Sigmoid colon (tissue), 6 donors: ENCODE measurements at regions not wholly inside any gene's neighbourhood (a gene's known extent, or its start where the extent isn't known, plus 50 kb on each side); places are given as distances from the start of the nearest gene placed in this dataset.

Source experiments
- DNase-seq: peaks from one replicate; pipeline ENCODE4 v3.0.0-alpha.2; 2019
- H3K27ac ChIP-seq, 4 donors: fragments of 200-600 bp; sonication (generic); one replicate each; pipeline ENCODE4 v1.5.1; 2016 to 2019; ENCODE audit warnings: mild to moderate bottlenecking in 1 of 4
- H3K27me3 ChIP-seq, 3 donors: fragments of 200-600 bp; sonication (generic); one replicate each; pipeline ENCODE4 v1.5.1; 2019; ENCODE audit warnings: mild to moderate bottlenecking in 1 of 3
- H3K36me3 ChIP-seq, 4 donors: fragments of 200-600 bp; sonication (generic); one replicate each; pipeline ENCODE4 v1.5.1; 2016 to 2019
- H3K4me1 ChIP-seq, 4 donors: fragments of 200-600 bp; sonication (generic); one replicate each; pipeline ENCODE4 v1.5.1; 2017 to 2019
- H3K4me3 ChIP-seq, 4 donors: fragments of 200-600 bp; sonication (generic); one replicate each; pipeline ENCODE4 v1.5.1; 2017 to 2019; ENCODE audit warnings: mild to moderate bottlenecking in 2 of 4, moderate library complexity in 1 of 4
- H3K9me3 ChIP-seq, 4 donors: fragments of 200-600 bp in 3 of 4; sonication (generic) in 3 of 4; one replicate each; pipeline versions ENCODE4 v1.5.1 to v1.6.1; 2013 to 2019
- EP300 ChIP-seq, 4 donors: sonication (generic); formaldehyde crosslinking; IDR thresholded peaks; one replicate each; pipeline ENCODE4 v1.6.1; 2017; ENCODE audit warnings: antibody characterized with exemption in 4 of 4
- POLR2A ChIP-seq, 2 donors: fragments of 450-650 bp; IDR thresholded peaks; one replicate each; pipeline ENCODE4 v1.6.1; 2016; ENCODE audit warnings: antibody characterized with exemption in 2 of 2, mild to moderate bottlenecking in 2 of 2, moderate library complexity in 2 of 2
- POLR2AphosphoS5 ChIP-seq, 4 donors: sonication (generic); formaldehyde crosslinking; IDR thresholded peaks; one replicate each; pipeline ENCODE4 v1.6.1; 2017; ENCODE audit warnings: antibody characterized with exemption in 4 of 4
- WGBS, 2 donors: extraction: QIAGEN DNeasy Blood & Tissue Kit; methylation state at CpG; one replicate each; pipeline ENCODE4 v1.1.7; 2013; 5-methylcytosine and 5-hydroxymethylcytosine counted together
- intact Hi-C: fragments of 100-400 bp; cut with DNase I; formaldehyde crosslinking; loops from one replicate; pipeline ENCODE4 v1.15.1; 2023
- TF ChIP-seq, protein P1 (sequence below), 4 experiments: fragments of 450-650 bp in 3 of 4; fragments of 200-600 bp in 1 of 4; IDR thresholded peaks; one replicate each; pipeline ENCODE4 v1.5.1; 2016 to 2019; ENCODE audit warnings: antibody characterized with exemption in 4 of 4, mild to moderate bottlenecking in 3 of 4, moderate library complexity in 2 of 4
- donor health status: healthy with polysubstance abuse.
- donor health status: healthy.

DNA sequence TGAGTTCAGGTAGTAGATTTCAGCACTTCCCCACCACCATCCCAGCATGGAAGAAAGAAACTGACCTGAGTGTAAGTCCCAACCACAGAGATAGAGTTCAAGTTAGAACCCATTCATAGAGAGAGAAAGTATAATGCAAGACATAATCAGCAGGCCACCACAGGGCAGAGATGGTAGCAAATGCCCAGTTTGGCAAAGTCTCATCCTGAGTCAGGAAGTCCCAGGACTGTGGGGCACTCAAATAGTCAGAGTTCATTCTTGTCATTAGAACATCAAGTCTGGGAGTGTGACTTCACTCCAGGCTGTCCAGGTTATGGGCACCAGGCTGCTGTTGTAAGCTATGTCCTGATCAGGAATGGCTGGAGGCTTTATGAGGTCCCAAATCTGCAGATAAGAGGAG lies 72.0 kb upstream of the USP47 start:
- Histone ChIP-seq H3K4me3 (no peak overlapping the region), H3K9me3 (no peaks in the 10 kb centered on the region), H3K36me3 (no peaks in the 10 kb centered on the region), H3K27ac (no peak overlapping the region), H3K27me3 (no peaks in the 10 kb centered on the region), H3K4me1 (no peaks in the 10 kb centered on the region)
- intact Hi-C loops, result no loop called here
- no peak for DNase-seq
- TF ChIP-seq, protein P1, sequence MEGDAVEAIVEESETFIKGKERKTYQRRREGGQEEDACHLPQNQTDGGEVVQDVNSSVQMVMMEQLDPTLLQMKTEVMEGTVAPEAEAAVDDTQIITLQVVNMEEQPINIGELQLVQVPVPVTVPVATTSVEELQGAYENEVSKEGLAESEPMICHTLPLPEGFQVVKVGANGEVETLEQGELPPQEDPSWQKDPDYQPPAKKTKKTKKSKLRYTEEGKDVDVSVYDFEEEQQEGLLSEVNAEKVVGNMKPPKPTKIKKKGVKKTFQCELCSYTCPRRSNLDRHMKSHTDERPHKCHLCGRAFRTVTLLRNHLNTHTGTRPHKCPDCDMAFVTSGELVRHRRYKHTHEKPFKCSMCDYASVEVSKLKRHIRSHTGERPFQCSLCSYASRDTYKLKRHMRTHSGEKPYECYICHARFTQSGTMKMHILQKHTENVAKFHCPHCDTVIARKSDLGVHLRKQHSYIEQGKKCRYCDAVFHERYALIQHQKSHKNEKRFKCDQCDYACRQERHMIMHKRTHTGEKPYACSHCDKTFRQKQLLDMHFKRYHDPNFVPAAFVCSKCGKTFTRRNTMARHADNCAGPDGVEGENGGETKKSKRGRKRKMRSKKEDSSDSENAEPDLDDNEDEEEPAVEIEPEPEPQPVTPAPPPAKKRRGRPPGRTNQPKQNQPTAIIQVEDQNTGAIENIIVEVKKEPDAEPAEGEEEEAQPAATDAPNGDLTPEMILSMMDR (IDR thresholded peaks at IDR 0.05), result no peak

DNA sequence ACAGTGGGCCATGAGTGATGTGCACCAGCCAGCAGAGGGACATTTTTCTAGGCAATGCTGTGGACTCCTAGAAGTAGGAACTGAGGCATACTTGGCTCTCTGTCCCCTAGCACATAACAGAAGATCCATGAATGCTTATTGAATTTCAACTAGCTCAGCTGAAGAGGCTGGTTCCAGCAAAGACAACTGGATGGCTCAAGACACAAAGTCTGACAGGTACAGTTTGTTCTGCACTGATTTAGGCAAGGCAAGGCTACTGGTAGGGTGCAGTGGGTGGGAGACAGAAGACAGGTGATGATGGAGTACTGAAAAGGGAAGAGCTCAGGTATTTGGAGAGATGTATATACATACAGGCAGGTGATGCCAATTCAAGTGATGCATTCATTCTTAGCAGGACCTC lies 72.4 kb upstream of the USP47 start:
- TF ChIP-seq, protein P1 (IDR thresholded peaks at IDR 0.05), result no peak
- TF ChIP-seq POLR2A (IDR thresholded peaks at IDR 0.05) (no peak), EP300 (IDR thresholded peaks at IDR 0.05) (no peak), POLR2AphosphoS5 (IDR thresholded peaks at IDR 0.05) (no peak)
- intact Hi-C loops, result no loop called here
- no peak overlapping the region for H3K27ac ChIP-seq
- no peak overlapping the region for H3K4me3 ChIP-seq
- DNase-seq, result no peak
- no peaks in the 10 kb centered on the region for H3K36me3 ChIP-seq
- H3K27me3 ChIP-seq, result no peaks in the 10 kb centered on the region
- H3K9me3 ChIP-seq, result no peaks in the 10 kb centered on the region
- no peaks in the 10 kb centered on the region for H3K4me1 ChIP-seq

DNA sequence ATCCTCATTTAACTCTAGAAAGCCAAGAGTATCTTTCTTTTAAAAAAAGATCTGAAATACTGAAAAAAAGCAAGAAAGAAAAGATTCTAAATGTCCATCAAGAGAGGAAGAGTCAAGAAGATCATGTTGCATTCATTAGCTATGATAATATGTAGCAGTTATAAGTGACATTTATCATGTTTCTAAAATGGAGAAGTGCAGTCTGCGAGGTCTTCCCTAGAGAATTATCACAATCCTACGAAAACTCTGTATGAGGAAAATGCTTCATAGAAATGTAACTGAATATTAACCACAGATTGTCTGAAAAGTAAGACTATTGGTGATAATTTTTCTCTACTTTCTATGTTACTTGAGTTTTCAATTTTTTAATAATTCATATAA lies 77.4 kb upstream of the USP47 start:
- Histone ChIP-seq H3K36me3 (no peaks in the 10 kb centered on the region), H3K4me1 (no peaks in the 10 kb centered on the region), H3K4me3 (no peak overlapping the region), H3K27ac (no peak overlapping the region), H3K9me3 (no peaks in the 10 kb centered on the region), H3K27me3 (no peaks in the 10 kb centered on the region)
- 62 to 82% methylated on average over 2 of the region's 2 CpGs for WGBS, 2 donors
- TF ChIP-seq, protein P1 (IDR thresholded peaks at IDR 0.05), result no peak
- TF ChIP-seq POLR2AphosphoS5 (IDR thresholded peaks at IDR 0.05) (no peak), EP300 (IDR thresholded peaks at IDR 0.05) (no peak), POLR2A (IDR thresholded peaks at IDR 0.05) (no peak)
- intact Hi-C loops, result no loop called here
- DNase-seq, result no peak

DNA sequence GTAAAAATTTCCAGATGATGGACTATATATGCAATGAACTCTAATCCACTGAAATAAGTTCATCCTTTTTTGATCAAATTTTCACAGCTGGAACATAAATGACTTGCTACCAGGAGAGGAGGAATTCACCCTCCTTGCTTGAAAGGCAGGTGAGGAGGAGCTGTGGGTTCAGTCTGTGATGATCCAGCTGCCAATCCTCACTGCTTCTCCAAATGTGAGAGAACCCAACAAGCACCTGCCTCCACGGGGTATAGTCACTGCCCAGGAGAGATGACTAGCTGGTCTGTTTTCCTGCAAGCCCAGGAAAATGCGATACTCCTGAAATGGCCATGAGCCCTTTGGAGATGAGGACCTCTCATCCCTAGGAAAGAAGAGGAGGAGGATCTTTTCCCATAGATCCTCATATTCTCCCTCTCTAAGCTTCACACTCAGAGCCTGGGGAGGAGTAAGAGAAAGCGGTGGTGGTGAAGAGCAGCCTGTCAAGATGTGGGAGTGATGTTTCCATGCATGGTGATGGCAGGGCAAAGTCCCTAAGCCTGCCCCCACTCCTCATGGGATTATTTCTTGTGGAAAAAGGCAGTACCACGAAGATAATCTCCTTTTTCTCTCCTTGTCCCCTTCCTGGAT lies 77.9 kb upstream of the USP47 start:
- H3K27me3 ChIP-seq, result no peaks in the 10 kb centered on the region
- no peaks in the 10 kb centered on the region for H3K36me3 ChIP-seq
- TF ChIP-seq POLR2A (IDR thresholded peaks at IDR 0.05) (no peak), EP300 (IDR thresholded peaks at IDR 0.05) (no peak), POLR2AphosphoS5 (IDR thresholded peaks at IDR 0.05) (no peak)
- TF ChIP-seq, protein P1 (IDR thresholded peaks at IDR 0.05), result no peak
- no peaks in the 10 kb centered on the region for H3K4me1 ChIP-seq
- no peak for DNase-seq
- H3K9me3 ChIP-seq, result no peaks in the 10 kb centered on the region
- intact Hi-C loops, result no loop called here
- no peak overlapping the region for H3K27ac ChIP-seq
- H3K4me3 ChIP-seq, result no peak overlapping the region
- 68 to 74% methylated on average over 4 of the region's 4 CpGs for WGBS, 2 donors

DNA sequence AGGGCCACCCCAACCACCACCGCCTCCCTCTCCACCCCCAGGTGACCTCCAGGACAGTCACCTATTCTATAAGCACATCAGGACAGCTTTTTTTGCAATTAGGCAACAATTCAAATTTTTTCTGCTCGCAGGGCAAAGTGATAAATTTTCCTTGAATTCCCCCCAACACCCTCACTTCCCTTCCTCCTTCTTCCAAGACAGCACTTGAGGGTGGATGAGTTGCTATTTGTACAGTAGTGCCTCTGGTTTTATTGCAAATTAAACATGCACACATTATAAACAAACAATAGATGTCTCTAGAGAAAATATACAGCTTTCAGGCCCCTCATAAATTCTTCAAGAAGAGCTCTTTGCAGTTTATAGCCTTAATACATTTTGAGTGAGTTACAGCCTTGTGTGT lies 80.9 kb upstream of the USP47 start:
- Histone ChIP-seq H3K9me3 (no peaks in the 10 kb centered on the region), H3K4me3 (no peak overlapping the region), H3K27me3 (no peaks in the 10 kb centered on the region), H3K4me1 (no peaks in the 10 kb centered on the region), H3K36me3 (no peaks in the 10 kb centered on the region), H3K27ac (no peak overlapping the region)
- intact Hi-C loops, result no loop called here
- no peak for DNase-seq
- 48 to 66% methylated on average over 2 of the region's 2 CpGs for WGBS, 2 donors
- TF ChIP-seq POLR2A (IDR thresholded peaks at IDR 0.05), result no peak
- no peak for TF ChIP-seq POLR2AphosphoS5 (IDR thresholded peaks at IDR 0.05)
- TF ChIP-seq, protein P1 (IDR thresholded peaks at IDR 0.05), result no peak
- no peak for TF ChIP-seq EP300 (IDR thresholded peaks at IDR 0.05)
